Inflammatory macrophage treated with lipopolysaccharide for 4 hours (primary cell): ENCODE measurements at regions not wholly inside any gene's neighbourhood (a gene's known extent, or its start where the extent isn't known, plus 50 kb on each side); places are given as distances from the start of the nearest gene placed in this dataset.
"Not testable (repeated sequence)": the region's sequence is repeated elsewhere in the genome, so short reads cannot be mapped to it uniquely, and the experiment has no call there.

Experiments
- DNase-seq: peaks from one replicate; pipeline ENCODE4 v3.0.0-alpha.2; 2020

GRCh38 chr4:163988865-163989264 is 494.4 kb downstream of the TMA16 start:
- DNase-seq: no peak

- DNase-seq: no peak
These were observed 496.9 kb downstream of the TMA16 start for GRCh38 chr4:163991298-163991865.

GRCh38 chr4:164009435-164009834 is 514.9 kb downstream of the TMA16 start:
- DNase-seq: no peak

- no peak for DNase-seq
These were observed 517.3 kb downstream of the TMA16 start for GRCh38 chr4:164011791-164012190.

- no peak for DNase-seq
These were observed 518.0 kb downstream of the TMA16 start for GRCh38 chr4:164012396-164013027.

GRCh38 chr4:164021947-164022346 is 527.5 kb downstream of the TMA16 start:
- DNase-seq: no peak

- no peak for DNase-seq
These were observed 528.7 kb downstream of the TMA16 start for GRCh38 chr4:164023214-164023613.

- DNase-seq: no peak
These were observed 533.3 kb downstream of the TMA16 start for GRCh38 chr4:164027805-164028204.

- DNase-seq: no peak
These were observed 545.0 kb downstream of the TMA16 start for GRCh38 chr4:164039482-164039881.

- no peak for DNase-seq
These were observed 562.1 kb downstream of the TMA16 start for GRCh38 chr4:164056426-164057142.

GRCh38 chr4:164058776-164059445 is 564.4 kb downstream of the TMA16 start:
- DNase-seq: no peak

- DNase-seq: no peak
These were observed 566.0 kb downstream of the TMA16 start for GRCh38 chr4:164060456-164060855.

GRCh38 chr4:164068392-164068791 is 573.9 kb downstream of the TMA16 start:
- no peak for DNase-seq

- DNase-seq: no peak
These were observed 576.1 kb downstream of the TMA16 start for GRCh38 chr4:164070625-164071024.

GRCh38 chr4:164081371-164081770 is 586.9 kb downstream of the TMA16 start:
- no peak for DNase-seq

- no peak for DNase-seq
These were observed 587.3 kb downstream of the TMA16 start for GRCh38 chr4:164081801-164082200.

- DNase-seq: no peak
These were observed 593.2 kb downstream of the TMA16 start for GRCh38 chr4:164087733-164088132.

- DNase-seq: no peak
These were observed 601.0 kb downstream of the TMA16 start for GRCh38 chr4:164095313-164096110.

- no peak for DNase-seq
These were observed 602.5 kb downstream of the TMA16 start for GRCh38 chr4:164096766-164097518.

GRCh38 chr4:164100741-164101365 is 606.4 kb downstream of the TMA16 start:
- not testable (repeated sequence) for DNase-seq

- no peak for DNase-seq
These were observed 614.5 kb downstream of the TMA16 start for GRCh38 chr4:164108971-164109370.

- no peak for DNase-seq
These were observed 615.0 kb downstream of the TMA16 start for GRCh38 chr4:164109503-164109902.
